M059J (cell line): ENCODE measurements at regions not wholly inside any gene's neighbourhood (a gene's known extent, or its start where the extent isn't known, plus 50 kb on each side); places are given as distances from the start of the nearest gene placed in this dataset.
"Not testable (repeated sequence)": the region's sequence is repeated elsewhere in the genome, so short reads cannot be mapped to it uniquely, and the experiment has no call there.

Experiments
- DNase-seq: peaks from one replicate; pipeline ENCODE4 v3.0.0-alpha.2; 2012; ENCODE audit warnings: low read depth

- DNase-seq = no peak
Measured at GRCh38 chr5:123949807-123950340, 437.9 kb downstream of the CSNK1G3 start.

- DNase-seq = no peak
Measured at GRCh38 chr5:123949043-123949804, 437.2 kb downstream of the CSNK1G3 start.

GRCh38 chr5:123947797-123948196 lies 435.8 kb downstream of the CSNK1G3 start:
- no peak for DNase-seq

- DNase-seq = no peak
Measured at GRCh38 chr5:123945548-123945947, 433.6 kb downstream of the CSNK1G3 start.

GRCh38 chr5:123943151-123943550 lies 431.2 kb downstream of the CSNK1G3 start:
- DNase-seq = no peak

- DNase-seq = no peak
Measured at GRCh38 chr5:123940416-123940815, 428.4 kb downstream of the CSNK1G3 start.

GRCh38 chr5:123937230-123937629 lies 425.3 kb downstream of the CSNK1G3 start:
- DNase-seq = peak; percentile 71

- DNase-seq = no peak
Measured at GRCh38 chr5:123936548-123936947, 424.6 kb downstream of the CSNK1G3 start.

- not testable (repeated sequence) for DNase-seq
Measured at GRCh38 chr5:123933812-123934211, 421.8 kb downstream of the CSNK1G3 start.

- no peak for DNase-seq
Measured at GRCh38 chr5:123929055-123929474, 417.1 kb downstream of the CSNK1G3 start.

GRCh38 chr5:123928401-123928800 lies 416.4 kb downstream of the CSNK1G3 start:
- no peak for DNase-seq

GRCh38 chr5:123921193-123921592 lies 409.2 kb downstream of the CSNK1G3 start:
- peak; percentile 37 for DNase-seq

- peak; percentile 92 for DNase-seq
Measured at GRCh38 chr5:123916345-123917121, 404.6 kb downstream of the CSNK1G3 start.

- DNase-seq = no peak
Measured at GRCh38 chr5:123914333-123914732, 402.4 kb downstream of the CSNK1G3 start.

GRCh38 chr5:123907349-123907748 lies 395.4 kb downstream of the CSNK1G3 start:
- DNase-seq = no peak

GRCh38 chr5:123906698-123907295 lies 394.8 kb downstream of the CSNK1G3 start:
- DNase-seq = no peak

- DNase-seq = no peak
Measured at GRCh38 chr5:123885081-123885480, 373.1 kb downstream of the CSNK1G3 start.

- peak; percentile 30 for DNase-seq
Measured at GRCh38 chr5:123882965-123883345, 371.0 kb downstream of the CSNK1G3 start.

GRCh38 chr5:123882319-123882964 lies 370.5 kb downstream of the CSNK1G3 start:
- no peak for DNase-seq

GRCh38 chr5:123881759-123882244 lies 369.8 kb downstream of the CSNK1G3 start:
- peak; percentile 61 for DNase-seq

GRCh38 chr5:123880875-123881274 lies 368.9 kb downstream of the CSNK1G3 start:
- no peak for DNase-seq

GRCh38 chr5:123879071-123879470 lies 367.1 kb downstream of the CSNK1G3 start:
- no peak for DNase-seq
